Ovary (tissue), 1 donor: ENCODE measurements at regions not wholly inside any gene's neighbourhood (a gene's known extent, or its start where the extent isn't known, plus 50 kb on each side); places are given as distances from the start of the nearest gene placed in this dataset.

Experiments
- EP300 ChIP-seq: sonication (generic); formaldehyde crosslinking; IDR thresholded peaks from one replicate; pipeline ENCODE4 v1.6.1; 2017; ENCODE audit warnings: antibody characterized with exemption
- POLR2A ChIP-seq: fragments of 450-650 bp; IDR thresholded peaks from one replicate; pipeline ENCODE4 v1.6.1; 2017; ENCODE audit warnings: antibody characterized with exemption, mild to moderate bottlenecking, moderate library complexity

DNA sequence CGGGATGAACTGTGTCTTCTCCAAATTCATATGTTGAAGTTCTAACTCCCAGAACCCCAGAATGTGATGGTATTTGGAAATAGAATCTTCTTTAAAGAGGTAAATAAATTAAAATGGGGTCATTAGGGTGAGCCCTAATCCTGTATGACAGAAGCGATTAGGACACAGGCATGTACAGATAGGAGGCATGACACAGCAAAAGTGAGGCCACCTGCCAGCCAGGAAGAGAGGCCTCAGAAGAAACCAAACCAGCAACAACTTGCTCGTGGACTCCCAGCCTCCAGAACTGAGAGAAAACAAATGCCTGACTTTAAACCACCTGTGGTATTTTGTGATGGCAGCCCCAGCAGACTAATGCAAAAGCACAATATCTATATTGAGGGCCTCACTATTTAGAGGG, 214.3 kb downstream of the NEBL start:
- TF ChIP-seq POLR2A (no peak), EP300 (no peak)
